ENCODE measurements at regions not wholly inside any gene's neighbourhood (a gene's known extent, or its start where the extent isn't known, plus 50 kb on each side); places are given as distances from the start of the nearest gene placed in this dataset.

- TF ChIP-seq GATA2 (IDR thresholded peaks at IDR 0.05; ENCODE audit: low read depth, low read length) (no peak), GATA3 (IDR thresholded peaks at IDR 0.05; ENCODE audit: low read depth, low read length) (no peak)
Measured at GRCh38 chr7:108920490-108920889, 350.8 kb downstream of the DNAJB9 start.

Measured in SH-SY5Y (cell line).